GM12864 (cell line): ENCODE measurements at regions not wholly inside any gene's neighbourhood (a gene's known extent, or its start where the extent isn't known, plus 50 kb on each side); places are given as distances from the start of the nearest gene placed in this dataset.

Source experiments
- DNase-seq: peaks from one replicate; pipeline ENCODE4 v3.0.0-alpha.2; 2011; ENCODE audit warnings: low read depth
- H3K4me3 ChIP-seq: 2 replicates; pipeline ENCODE4 v1.5.1; 2011; ENCODE audit warnings: mild to moderate bottlenecking, low read depth, low read length, control low read depth
- TF ChIP-seq, protein P1 (sequence below): IDR thresholded peaks from 2 replicates; pipeline ENCODE4 v1.5.1; 2011; ENCODE audit warnings: low read depth, mild to moderate bottlenecking, moderate library complexity, low read length, control low read depth, inconsistent platforms; ENCODE audit errors: missing control alignments

DNA sequence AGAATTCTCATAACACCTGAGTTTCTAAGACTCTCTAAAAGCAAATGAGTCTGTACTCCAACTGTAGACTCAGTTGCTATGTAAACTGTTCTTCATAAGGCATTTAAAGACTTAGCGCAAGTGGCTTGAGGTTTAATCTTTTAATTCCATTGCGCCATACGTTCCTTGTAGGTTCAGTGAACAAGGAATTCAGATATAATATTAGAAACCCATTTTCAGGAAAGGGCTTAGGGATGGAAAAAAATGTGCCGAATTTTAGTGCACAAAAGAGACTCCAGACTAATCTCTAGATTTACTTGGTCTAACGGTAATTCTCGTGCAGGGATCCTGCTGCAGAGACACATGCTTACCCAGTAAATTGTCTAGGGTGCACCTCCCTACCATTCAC is 268.9 kb upstream of the TANK start:
- TF ChIP-seq, protein P1, sequence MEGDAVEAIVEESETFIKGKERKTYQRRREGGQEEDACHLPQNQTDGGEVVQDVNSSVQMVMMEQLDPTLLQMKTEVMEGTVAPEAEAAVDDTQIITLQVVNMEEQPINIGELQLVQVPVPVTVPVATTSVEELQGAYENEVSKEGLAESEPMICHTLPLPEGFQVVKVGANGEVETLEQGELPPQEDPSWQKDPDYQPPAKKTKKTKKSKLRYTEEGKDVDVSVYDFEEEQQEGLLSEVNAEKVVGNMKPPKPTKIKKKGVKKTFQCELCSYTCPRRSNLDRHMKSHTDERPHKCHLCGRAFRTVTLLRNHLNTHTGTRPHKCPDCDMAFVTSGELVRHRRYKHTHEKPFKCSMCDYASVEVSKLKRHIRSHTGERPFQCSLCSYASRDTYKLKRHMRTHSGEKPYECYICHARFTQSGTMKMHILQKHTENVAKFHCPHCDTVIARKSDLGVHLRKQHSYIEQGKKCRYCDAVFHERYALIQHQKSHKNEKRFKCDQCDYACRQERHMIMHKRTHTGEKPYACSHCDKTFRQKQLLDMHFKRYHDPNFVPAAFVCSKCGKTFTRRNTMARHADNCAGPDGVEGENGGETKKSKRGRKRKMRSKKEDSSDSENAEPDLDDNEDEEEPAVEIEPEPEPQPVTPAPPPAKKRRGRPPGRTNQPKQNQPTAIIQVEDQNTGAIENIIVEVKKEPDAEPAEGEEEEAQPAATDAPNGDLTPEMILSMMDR, result no peak
- no peak overlapping the region for H3K4me3 ChIP-seq
- DNase-seq, result no peak

DNA sequence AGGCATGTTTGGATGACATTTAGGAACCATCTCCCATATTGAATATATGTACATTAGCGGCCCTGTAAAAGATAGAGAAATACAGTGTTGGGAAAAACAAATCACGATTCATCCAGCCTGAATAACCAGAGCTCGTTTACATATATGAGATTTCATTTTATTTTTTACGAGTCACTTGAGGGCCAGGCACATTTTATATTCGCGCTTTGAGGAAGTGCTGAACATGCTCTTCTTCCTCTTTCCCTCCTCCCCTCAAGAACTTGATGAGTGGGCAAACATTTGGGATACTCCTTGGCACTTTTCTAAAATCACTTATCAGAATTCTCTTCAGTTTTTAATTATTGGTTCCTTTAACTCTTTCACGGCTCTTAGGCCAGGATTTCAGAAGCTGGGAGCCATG is 268.0 kb upstream of the TANK start:
- TF ChIP-seq, protein P1, result no peak
- DNase-seq, result no peak
- H3K4me3 ChIP-seq, result no peak overlapping the region

DNA sequence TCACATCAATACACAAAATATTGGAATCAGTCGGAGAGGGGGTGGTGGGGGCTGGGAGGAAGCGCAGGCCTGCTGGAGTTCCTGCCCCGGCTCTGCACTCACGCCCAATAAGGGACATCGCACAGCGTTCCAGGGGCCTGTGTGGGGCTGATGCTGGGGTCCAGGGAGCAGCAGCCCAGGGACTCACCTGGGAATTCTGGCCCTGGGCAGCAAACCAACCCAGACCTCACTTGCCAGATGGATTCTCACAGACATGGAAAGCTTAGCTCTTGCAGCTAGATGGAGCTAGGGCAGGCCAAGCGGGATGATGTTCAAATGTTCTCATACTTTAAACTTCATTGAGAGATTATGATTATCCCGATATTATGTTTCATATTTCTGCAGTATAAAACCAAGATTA is 266.6 kb upstream of the TANK start:
- no peak for DNase-seq

DNA sequence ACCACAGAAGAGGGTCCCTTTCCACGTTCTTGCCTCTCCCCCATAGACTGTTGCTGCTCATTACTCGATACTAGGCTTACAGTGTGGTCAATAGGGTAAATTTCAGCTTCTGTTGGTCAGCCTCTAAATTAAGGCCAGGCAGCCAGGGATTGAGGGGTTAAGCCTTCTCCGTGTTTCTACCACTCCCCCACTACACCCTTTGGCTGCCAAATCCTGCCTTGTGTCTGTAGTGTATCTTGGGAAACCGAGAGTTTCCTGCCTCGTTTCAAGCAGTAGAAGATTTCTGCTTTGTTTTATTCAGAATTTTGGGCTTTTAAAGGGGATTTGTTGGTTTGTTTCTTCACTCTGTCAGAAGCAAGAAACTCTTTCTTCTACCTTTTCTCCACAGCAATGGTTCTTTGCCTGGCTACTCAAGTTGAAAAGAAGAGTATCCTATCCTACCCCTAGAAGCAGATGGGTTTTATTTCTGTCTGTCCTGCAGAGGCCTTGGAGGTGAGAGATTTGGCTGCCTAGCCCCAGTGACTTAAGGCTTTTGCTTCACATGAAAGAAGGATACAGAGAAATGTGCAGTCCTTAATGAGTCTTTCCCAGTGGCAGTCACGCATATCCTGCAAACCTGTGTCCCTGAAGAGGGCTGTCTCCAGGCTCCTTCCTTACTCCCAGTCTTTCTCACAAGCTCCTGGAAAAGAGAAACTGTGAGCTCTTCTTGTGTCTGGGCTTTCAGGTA is 261.5 kb upstream of the TANK start:
- no peak overlapping the region for H3K4me3 ChIP-seq
- TF ChIP-seq, protein P1, result no peak
- DNase-seq, result no peak

More for the DNA sequence above, 266.6 kb upstream of the TANK start:
- TF ChIP-seq, protein P1, result no peak
- H3K4me3 ChIP-seq, result no peak overlapping the region

DNA sequence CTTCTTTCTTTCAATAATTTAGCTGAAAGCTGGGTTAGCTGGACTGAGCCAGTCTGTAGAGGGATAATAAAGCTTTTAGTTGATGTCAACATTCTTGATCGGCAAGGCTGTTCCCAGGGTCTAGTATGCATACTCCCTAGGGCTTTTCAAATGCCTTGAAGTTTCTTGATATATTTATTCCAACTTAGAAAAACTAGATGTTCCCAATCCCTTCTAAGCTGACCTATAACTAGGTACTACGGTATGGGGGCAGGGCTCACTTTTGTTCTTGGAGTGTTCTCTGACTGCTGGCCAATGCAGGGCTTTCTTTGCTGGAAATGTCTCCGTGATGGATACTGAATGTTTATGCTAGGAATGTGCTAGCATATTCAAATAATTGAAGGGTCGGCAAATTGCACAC is 258.6 kb upstream of the TANK start:
- TF ChIP-seq, protein P1, result no peak
- DNase-seq, result no peak
- no peak overlapping the region for H3K4me3 ChIP-seq

DNA sequence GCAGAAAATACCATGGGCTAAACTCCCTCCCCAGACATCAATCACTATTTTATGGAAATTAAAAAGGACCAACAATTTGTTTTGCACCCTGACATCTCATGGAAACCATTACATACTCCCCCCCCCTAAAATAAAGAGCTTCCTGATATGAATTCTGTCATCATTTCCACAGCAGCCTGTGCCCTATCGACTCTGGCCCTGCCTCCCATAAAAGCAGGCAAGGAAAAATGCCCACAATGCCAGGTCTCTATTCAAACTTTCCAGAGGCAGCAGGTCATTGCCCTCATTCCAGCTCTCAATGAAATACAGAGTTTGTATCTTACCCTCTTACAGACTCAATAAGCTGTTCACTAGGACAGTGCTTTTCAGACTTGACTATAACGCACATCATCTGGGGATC is 254.4 kb upstream of the TANK start:
- TF ChIP-seq, protein P1, result no peak
- no peak overlapping the region for H3K4me3 ChIP-seq
- DNase-seq, result no peak

DNA sequence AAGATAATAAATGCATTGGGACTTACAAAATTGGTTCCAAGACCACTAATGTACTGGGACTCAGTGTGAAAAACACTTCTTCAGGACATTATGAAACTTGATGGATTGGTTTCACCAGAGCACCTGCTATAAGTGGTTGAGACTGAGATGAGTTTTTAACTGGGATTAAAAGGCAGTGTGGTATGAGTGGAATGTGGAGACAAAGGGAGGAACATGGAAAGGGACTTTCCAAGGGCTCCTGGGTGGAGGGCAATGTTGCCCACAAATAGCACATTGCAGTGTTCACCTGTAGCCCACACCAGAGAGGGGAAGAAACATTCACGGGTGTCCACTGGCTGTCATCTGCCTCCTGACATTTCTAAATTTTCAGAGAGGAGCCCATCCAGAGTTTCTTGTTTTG is 253.3 kb upstream of the TANK start:
- DNase-seq, result no peak
- no peak overlapping the region for H3K4me3 ChIP-seq
- TF ChIP-seq, protein P1, result no peak
